GM06990 (cell line): ENCODE measurements at regions not wholly inside any gene's neighbourhood (a gene's known extent, or its start where the extent isn't known, plus 50 kb on each side); places are given as distances from the start of the nearest gene placed in this dataset.
A peak's percentile ranks its signal among the peaks of the same experiment; 100 is the strongest.

Source experiments
- DNase-seq: peaks from one replicate; pipeline ENCODE4 v3.0.0-alpha.2; 2011; ENCODE audit not compliant: insufficient read length; ENCODE audit errors: extremely low read depth
- H3K27me3 ChIP-seq: replicated peaks from 2 replicates; pipeline ENCODE4 v1.6.0; 2011; ENCODE audit warnings: low read length; ENCODE audit not compliant: control insufficient read depth, insufficient read depth
- H3K36me3 ChIP-seq: 2 replicates; pipeline ENCODE4 v1.5.1; 2011; ENCODE audit warnings: low read length; ENCODE audit not compliant: control insufficient read depth, insufficient read depth
- H3K4me3 ChIP-seq: replicated peaks from 2 replicates; pipeline ENCODE4 v1.5.1; 2011; ENCODE audit warnings: low read depth, mild to moderate bottlenecking, control low read depth, low read length
- CTCF ChIP-seq: IDR thresholded peaks from 2 replicates; pipeline ENCODE4 v1.5.1; 2011; ENCODE audit warnings: low read length, control low read depth, mild to moderate bottlenecking, inconsistent platforms; ENCODE audit not compliant: insufficient read depth, poor library complexity, severe bottlenecking

DNA sequence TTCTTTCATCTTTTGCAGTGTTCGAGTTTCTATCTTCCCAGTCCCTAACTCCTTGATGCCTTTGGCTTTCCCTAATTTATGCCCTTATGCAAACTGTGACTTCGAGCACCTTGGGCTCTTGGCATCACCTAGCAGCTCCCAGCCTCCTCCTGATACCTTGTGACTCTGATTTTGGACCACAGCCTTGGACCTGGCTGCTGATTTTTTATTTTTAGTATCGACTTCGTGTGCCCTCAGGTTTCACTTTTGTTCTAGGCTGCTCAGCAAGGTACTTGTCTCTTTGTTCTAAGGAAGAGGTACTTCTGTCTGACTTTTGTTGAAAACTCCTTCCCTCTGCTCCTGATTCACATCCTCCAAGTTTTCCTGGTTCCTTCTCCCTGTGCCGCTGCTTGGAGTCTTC, 69.6 kb upstream of the KCNK1 start:
- Histone ChIP-seq H3K27me3 (no peaks in the 10 kb centered on the region), H3K4me3 (no peak overlapping the region), H3K36me3 (no peaks in the 10 kb centered on the region)
- TF ChIP-seq CTCF: no peak
- DNase-seq: no peak

DNA sequence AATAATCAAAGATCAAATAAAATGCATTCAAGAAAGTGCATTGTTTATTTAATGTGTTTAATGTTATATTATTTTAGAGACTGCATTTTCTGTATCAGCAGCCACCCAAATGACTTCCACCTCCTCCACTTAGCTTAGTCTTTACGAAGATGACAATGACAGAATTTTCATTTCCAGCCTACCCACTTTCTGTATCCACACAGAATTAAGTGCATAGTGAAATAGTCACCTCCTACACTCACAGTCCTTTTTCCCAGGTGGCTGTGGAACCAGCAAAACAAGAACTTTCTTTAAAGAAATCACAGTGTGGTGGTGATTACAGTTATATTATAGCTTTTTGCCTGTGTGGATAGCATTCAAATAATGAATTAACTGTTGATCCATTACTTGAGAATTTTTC, 66.2 kb upstream of the KCNK1 start:
- no peak for DNase-seq
- H3K27me3 ChIP-seq: no peaks in the 10 kb centered on the region
- TF ChIP-seq CTCF: no peak
- H3K36me3 ChIP-seq: no peaks in the 10 kb centered on the region
- H3K4me3 ChIP-seq: no peak overlapping the region

- Histone ChIP-seq H3K27me3 (no peaks in the 10 kb centered on the region), H3K36me3 (no peaks in the 10 kb centered on the region), H3K4me3 (no peak overlapping the region)
- TF ChIP-seq CTCF: no peak
- DNase-seq: peak; percentile 13
These were observed 64.5 kb upstream of the KCNK1 start for GRCh38 chr1:233549404-233549803.

GRCh38 chr1:233549917-233550316, 64.0 kb upstream of the KCNK1 start:
- Histone ChIP-seq H3K4me3 (no peak overlapping the region), H3K36me3 (no peaks in the 10 kb centered on the region), H3K27me3 (no peaks in the 10 kb centered on the region)
- no peak for TF ChIP-seq CTCF
- DNase-seq: peak; percentile 8

DNA sequence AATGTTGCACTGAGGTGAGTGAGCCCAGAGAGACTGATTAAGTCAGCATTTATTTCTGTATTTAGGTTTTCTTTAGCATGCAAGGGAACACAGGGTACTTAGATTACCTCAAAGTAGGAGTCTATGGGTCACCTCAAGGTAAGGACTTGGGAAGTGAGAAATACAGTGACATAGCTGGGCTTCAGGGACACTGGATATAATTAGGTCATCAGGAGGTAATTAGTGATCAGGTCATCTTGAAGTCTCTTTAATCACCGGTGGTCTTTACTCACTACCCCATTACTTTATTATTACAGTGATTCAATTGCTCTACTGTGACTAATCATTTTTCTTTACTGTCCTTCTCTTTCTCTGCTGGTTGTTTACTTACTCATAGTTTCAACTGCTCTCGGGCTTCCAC, 59.9 kb upstream of the KCNK1 start:
- Histone ChIP-seq H3K36me3 (no peaks in the 10 kb centered on the region), H3K4me3 (no peak overlapping the region), H3K27me3 (no peaks in the 10 kb centered on the region)
- no peak for DNase-seq
- no peak for TF ChIP-seq CTCF

DNA sequence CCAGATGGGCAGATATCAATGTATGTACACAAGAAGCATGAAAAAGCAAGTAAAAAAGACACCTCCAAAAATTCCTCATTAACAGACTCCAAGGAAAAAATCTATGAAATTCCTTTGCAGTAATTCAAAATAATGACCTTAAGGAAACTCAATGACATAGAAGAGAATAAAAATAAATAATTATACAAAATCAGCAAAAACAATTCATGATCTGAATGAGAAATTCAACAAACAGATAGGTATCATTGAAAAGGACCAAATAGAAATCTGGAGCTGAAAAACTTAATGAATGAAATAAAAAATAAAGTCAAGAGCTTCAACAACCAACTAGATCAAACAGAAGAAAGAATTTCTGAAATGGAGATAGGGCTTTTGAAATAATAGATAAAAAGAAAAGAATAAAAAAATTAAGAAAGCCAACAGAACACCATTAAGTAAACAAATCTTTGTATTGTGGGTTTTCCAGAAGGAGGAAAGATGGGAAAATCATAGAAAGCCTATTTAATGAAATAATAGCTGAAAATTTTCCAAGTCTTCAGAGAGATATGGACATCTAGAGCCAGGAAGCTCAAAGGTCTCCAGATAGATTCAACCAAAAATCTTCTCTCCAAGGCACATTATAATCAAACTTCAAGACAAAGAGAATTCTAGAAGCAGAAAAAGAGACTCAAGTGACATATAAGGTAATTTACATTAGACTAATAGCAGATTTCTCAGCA, 52.0 kb upstream of the KCNK1 start:
- Histone ChIP-seq H3K4me3 (no peak overlapping the region), H3K36me3 (no peaks in the 10 kb centered on the region), H3K27me3 (no peaks in the 10 kb centered on the region)
- DNase-seq: no peak
- TF ChIP-seq CTCF: no peak
